Gastrocnemius medialis (tissue), 4 donors: ENCODE measurements at regions not wholly inside any gene's neighbourhood (a gene's known extent, or its start where the extent isn't known, plus 50 kb on each side); places are given as distances from the start of the nearest gene placed in this dataset.
"Not testable (repeated sequence)": the region's sequence is repeated elsewhere in the genome, so short reads cannot be mapped to it uniquely, and the experiment has no call there.

ENCODE experiments used
- ATAC-seq, 2 donors: fragments of 150-250 bp; one replicate each; pipeline ENCODE4 v1.9.1; 2016
- DNase-seq, 2 donors: peaks; one replicate each; pipeline ENCODE4 v3.0.0-alpha.2; 2019
- H3K27ac ChIP-seq, 4 donors: fragments of 200-600 bp; sonication (generic); 1 replicate in 1 of 4; 2 replicates in 3 of 4; pipeline ENCODE4 v1.5.1; 2016 to 2018; ENCODE audit warnings: mild to moderate bottlenecking in 2 of 4, moderate library complexity in 1 of 4
- H3K27me3 ChIP-seq, 3 donors: fragments of 200-600 bp; sonication (generic) in 2 of 3; 1 replicate in 1 of 3; 2 replicates in 2 of 3; pipeline versions ENCODE4 v1.5.1 to v1.6.0; 2016 to 2019; ENCODE audit warnings: mild to moderate bottlenecking in 1 of 3, moderate library complexity in 1 of 3
- H3K36me3 ChIP-seq, 2 donors: fragments of 200-600 bp; sonication (generic) in 1 of 2; one replicate each; pipeline ENCODE4 v1.5.1; 2017 to 2018
- H3K4me1 ChIP-seq, 2 donors: fragments of 200-600 bp; sonication (generic) in 1 of 2; one replicate each; pipeline ENCODE4 v1.5.1; 2016 to 2017; ENCODE audit warnings: mild to moderate bottlenecking in 2 of 2
- H3K4me3 ChIP-seq, 4 donors: fragments of 200-600 bp; sonication (generic) in 3 of 4; 1 replicate in 1 of 4; 2 replicates in 3 of 4; pipeline ENCODE4 v1.5.1; 2016 to 2019; ENCODE audit warnings: mild to moderate bottlenecking in 2 of 4
- H3K9me3 ChIP-seq, 3 donors: fragments of 200-600 bp; sonication (generic) in 2 of 3; 1 replicate in 1 of 3; 2 replicates in 2 of 3; pipeline ENCODE4 v1.5.1; 2016 to 2019
- POLR2A ChIP-seq, 2 donors: fragments of 450-650 bp; IDR thresholded peaks; one replicate each; pipeline ENCODE4 v1.6.1; 2017; ENCODE audit warnings: antibody characterized with exemption in 2 of 2, mild to moderate bottlenecking in 2 of 2, moderate library complexity in 2 of 2
- in situ Hi-C, 4 donors: fragments of 200-750 bp; cut with MboI; loops; one replicate each; pipeline versions ENCODE4 v1.15.0 to v1.8.0; 2017; ENCODE audit warnings: low sequenced_read_pairs in 4 of 4
- intact Hi-C: fragments of 100-400 bp; cut with DNase I; formaldehyde crosslinking; loops from one replicate; pipeline ENCODE4 v1.15.1; 2023; ENCODE audit warnings: low total_unique reads
- TF ChIP-seq, protein P1 (sequence below), 5 experiments: fragments of 450-650 bp in 3 of 5; fragments of 200-600 bp in 2 of 5; sonication (generic) in 2 of 5; IDR thresholded peaks in 4 of 5; conservative IDR thresholded peaks in 1 of 5; 1 replicate in 4 of 5; 2 replicates in 1 of 5; pipeline ENCODE4 v1.5.1; 2016 to 2019; ENCODE audit warnings: antibody characterized with exemption in 5 of 5, mild to moderate bottlenecking in 3 of 5, moderate library complexity in 3 of 5

- DNase-seq (no peak), ATAC-seq (no peak)
- peaks cover 0 to 5% of the 10 kb centered on the region in 2 donors for H3K4me1 ChIP-seq
- H3K4me3 ChIP-seq = no peak overlapping the region
- intact Hi-C loops = no loop called here
- TF ChIP-seq, protein P1, sequence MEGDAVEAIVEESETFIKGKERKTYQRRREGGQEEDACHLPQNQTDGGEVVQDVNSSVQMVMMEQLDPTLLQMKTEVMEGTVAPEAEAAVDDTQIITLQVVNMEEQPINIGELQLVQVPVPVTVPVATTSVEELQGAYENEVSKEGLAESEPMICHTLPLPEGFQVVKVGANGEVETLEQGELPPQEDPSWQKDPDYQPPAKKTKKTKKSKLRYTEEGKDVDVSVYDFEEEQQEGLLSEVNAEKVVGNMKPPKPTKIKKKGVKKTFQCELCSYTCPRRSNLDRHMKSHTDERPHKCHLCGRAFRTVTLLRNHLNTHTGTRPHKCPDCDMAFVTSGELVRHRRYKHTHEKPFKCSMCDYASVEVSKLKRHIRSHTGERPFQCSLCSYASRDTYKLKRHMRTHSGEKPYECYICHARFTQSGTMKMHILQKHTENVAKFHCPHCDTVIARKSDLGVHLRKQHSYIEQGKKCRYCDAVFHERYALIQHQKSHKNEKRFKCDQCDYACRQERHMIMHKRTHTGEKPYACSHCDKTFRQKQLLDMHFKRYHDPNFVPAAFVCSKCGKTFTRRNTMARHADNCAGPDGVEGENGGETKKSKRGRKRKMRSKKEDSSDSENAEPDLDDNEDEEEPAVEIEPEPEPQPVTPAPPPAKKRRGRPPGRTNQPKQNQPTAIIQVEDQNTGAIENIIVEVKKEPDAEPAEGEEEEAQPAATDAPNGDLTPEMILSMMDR (IDR thresholded peaks at IDR 0.05 in 4 of 5, conservative IDR thresholded peaks at IDR 0.05 in 1 of 5) = no peak
- TF ChIP-seq POLR2A (IDR thresholded peaks at IDR 0.05) = no peak
- H3K27me3 ChIP-seq = no peaks in the 10 kb centered on the region
- no peaks in the 10 kb centered on the region for H3K9me3 ChIP-seq
- no peaks in the 10 kb centered on the region for H3K36me3 ChIP-seq
- no peak overlapping the region for H3K27ac ChIP-seq
- in situ Hi-C loops = no loop called here
These were observed 57.4 kb upstream of the TFRC start for GRCh38 chr3:196139281-196139680.

DNA sequence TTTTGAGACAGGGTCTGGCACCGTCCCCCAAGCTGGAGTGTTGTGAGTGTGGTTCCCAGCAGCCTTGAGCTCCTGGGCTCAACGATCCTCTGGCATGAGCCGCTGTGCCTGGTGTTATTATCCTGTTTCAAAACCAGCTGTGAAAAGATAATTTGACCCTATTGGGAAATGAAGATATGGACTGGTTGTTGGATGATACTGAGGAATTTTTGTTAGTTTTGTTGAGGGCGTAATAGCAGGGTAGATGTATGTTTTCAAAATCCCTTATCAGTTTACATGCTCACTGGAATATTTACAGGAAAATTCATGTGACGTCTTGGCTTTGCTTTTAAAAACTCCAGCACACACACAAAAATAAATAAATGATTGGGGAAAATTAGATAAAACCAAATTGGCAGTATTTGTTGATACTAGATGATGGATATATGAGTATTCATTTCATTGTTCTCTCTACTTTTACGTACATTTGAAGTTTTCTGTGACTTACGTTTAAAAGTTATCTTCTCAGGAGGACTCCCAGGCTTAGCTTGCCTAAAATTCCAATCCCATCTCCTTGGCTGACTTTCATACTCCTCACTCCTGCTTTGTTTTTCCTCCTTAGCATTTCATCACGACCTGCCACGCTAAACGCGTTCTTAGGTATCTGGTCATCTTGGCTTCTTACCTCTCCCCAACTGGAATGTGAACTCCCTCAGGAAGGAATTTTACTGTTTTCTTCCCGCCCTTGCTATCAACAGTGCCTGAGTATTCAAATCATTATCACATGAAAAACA is 56.8 kb upstream of the TFRC start:
- DNase-seq (no peak), ATAC-seq (no peak)
- no peak for TF ChIP-seq POLR2A (IDR thresholded peaks at IDR 0.05)
- TF ChIP-seq, protein P1 (IDR thresholded peaks at IDR 0.05 in 4 of 5, conservative IDR thresholded peaks at IDR 0.05 in 1 of 5) = no peak
- H3K9me3 ChIP-seq = no peaks in the 10 kb centered on the region
- no peak overlapping the region for H3K27ac ChIP-seq
- H3K4me3 ChIP-seq = no peak overlapping the region
- in situ Hi-C loops = no loop called here
- H3K4me1 ChIP-seq = peaks cover 0 to 5% of the 10 kb centered on the region in 2 donors
- intact Hi-C loops = no loop called here
- H3K27me3 ChIP-seq = no peaks in the 10 kb centered on the region
- no peaks in the 10 kb centered on the region for H3K36me3 ChIP-seq

- ATAC-seq, in situ Hi-C loops, DNase-seq, H3K36me3 ChIP-seq, H3K4me3 ChIP-seq, H3K27ac ChIP-seq, H3K27me3 ChIP-seq, intact Hi-C loops, H3K9me3 ChIP-seq, H3K4me1 ChIP-seq: not testable (repeated sequence)
These were observed 54.7 kb upstream of the TFRC start for GRCh38 chr3:196136640-196136989.

DNA sequence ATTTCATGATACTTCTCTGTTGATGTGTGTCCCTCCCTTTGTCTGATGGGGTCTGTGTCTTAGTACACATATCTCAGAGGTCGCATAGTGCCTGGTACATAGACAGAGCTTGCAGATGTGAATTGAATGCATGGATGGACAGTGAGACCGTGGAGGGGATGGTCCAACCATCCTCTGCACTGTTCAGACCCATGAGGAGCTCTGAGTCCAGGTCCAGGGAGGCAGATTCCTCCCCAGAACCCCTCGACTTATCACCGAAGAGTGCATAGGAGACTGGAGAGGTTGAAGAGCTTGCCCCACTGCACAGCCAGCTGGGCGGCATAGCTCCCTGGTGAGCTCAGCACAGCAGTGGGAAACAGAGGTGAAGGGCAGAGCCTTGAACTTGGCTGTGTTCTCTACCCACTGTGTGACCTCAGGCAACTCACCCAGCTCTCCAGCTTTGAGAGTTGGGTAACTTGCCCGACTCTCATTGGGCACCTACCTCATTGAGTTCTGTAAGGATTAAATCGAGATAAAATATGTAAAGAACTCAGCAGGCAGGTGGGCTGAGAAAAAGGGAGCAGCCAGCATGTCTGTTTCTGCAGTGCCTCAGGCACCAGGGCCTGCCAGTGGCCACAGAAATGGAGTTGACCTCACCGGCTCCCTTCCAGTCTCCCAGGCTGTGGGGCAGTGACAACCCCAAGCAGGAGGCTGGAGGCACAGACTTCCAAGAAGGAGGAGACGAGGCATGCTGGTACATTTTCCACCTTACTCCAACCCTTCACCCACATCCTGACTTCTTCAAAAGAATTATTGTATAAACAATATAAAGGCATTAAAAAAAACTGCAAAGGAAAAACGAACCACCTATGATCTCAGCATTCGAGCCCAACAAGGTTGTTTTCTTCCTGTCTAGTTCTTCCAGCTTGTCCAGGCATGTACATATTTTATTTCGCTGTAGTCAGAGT is 54.1 kb upstream of the TFRC start:
- TF ChIP-seq, protein P1 (IDR thresholded peaks at IDR 0.05 in 4 of 5, conservative IDR thresholded peaks at IDR 0.05 in 1 of 5) = no peak
- no peak for TF ChIP-seq POLR2A (IDR thresholded peaks at IDR 0.05)
- Histone ChIP-seq H3K27me3 (no peaks in the 10 kb centered on the region), H3K36me3 (no peaks in the 10 kb centered on the region), H3K4me3 (no peak overlapping the region), H3K4me1 (no peaks in the 10 kb centered on the region), H3K27ac (no peak overlapping the region), H3K9me3 (no peaks in the 10 kb centered on the region)
- peak in 1 of 2 donors; percentile 32 for ATAC-seq
- in situ Hi-C loops (no loop called here), intact Hi-C loops (no loop called here)
- DNase-seq = no peak

DNA sequence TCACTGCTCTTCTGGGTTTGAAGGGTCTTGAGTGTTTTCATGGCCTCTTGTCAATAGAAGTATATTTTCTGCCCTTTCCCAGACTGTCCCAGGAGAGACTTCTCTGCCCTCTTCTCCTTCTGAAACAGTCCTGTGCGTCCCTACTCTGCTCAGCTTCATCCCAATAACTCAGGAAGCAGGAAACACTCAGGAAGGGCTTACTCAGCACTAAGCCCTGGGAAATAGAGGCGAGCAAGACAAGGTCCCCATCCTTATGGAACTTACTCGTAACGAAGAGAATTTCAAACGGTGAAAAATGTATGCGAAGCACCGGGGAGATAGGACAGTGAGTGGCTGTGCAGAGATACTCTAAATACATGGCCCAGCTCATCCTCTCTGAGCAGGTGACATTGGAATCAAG is 52.8 kb upstream of the TFRC start:
- Histone ChIP-seq H3K27me3 (no peaks in the 10 kb centered on the region), H3K9me3 (no peaks in the 10 kb centered on the region), H3K4me3 (no peak overlapping the region), H3K36me3 (no peaks in the 10 kb centered on the region), H3K4me1 (no peaks in the 10 kb centered on the region), H3K27ac (no peak overlapping the region)
- ATAC-seq (no peak), DNase-seq (no peak)
- in situ Hi-C loops = no loop called here
- intact Hi-C loops = no loop called here
- no peak for TF ChIP-seq POLR2A (IDR thresholded peaks at IDR 0.05)
- TF ChIP-seq, protein P1 (IDR thresholded peaks at IDR 0.05 in 4 of 5, conservative IDR thresholded peaks at IDR 0.05 in 1 of 5) = no peak

DNA sequence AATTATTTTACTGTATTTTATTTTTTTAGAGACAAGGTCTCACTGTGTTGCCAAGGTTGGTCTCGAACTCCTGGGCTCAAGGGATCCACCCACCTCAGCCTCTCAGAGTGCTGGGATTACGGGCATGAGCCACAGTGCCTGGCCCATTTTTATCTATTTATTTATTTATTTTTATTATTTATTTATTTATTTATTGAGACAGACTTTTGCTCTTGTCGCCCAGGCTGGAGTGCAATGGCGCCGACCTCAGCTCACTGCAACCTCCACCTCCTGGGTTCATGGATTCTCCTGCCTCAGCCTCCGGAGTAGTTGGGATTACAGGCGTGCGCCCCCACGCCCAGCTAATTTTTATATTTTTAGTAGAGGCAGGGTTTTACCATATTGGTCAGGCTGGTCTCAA is 52.0 kb upstream of the TFRC start:
- intact Hi-C loops, H3K4me3 ChIP-seq, in situ Hi-C loops, H3K27ac ChIP-seq, H3K4me1 ChIP-seq, H3K36me3 ChIP-seq, ATAC-seq, H3K9me3 ChIP-seq, H3K27me3 ChIP-seq, DNase-seq: not testable (repeated sequence)
